T-helper 2 cell treated with Interferon-gamma antibody and Interleukin-4, amounts not matched to agents 100 ng/mL and 5 ng/mL, for 36 hours (primary cell): ENCODE measurements at regions not wholly inside any gene's neighbourhood (a gene's known extent, or its start where the extent isn't known, plus 50 kb on each side); places are given as distances from the start of the nearest gene placed in this dataset.

Experiments
- intact Hi-C: fragments of 100-400 bp; cut with micrococcal nuclease; formaldehyde crosslinking; loops from one replicate; pipeline ENCODE4 v1.15.1; 2023

GRCh38 chr18:27899893-27900292 is 277.0 kb downstream of the CDH2 start:
- intact Hi-C loops = no loop called here

- intact Hi-C loops = no loop called here
Observed at GRCh38 chr18:27894746-27895145, 282.2 kb downstream of the CDH2 start.

DNA sequence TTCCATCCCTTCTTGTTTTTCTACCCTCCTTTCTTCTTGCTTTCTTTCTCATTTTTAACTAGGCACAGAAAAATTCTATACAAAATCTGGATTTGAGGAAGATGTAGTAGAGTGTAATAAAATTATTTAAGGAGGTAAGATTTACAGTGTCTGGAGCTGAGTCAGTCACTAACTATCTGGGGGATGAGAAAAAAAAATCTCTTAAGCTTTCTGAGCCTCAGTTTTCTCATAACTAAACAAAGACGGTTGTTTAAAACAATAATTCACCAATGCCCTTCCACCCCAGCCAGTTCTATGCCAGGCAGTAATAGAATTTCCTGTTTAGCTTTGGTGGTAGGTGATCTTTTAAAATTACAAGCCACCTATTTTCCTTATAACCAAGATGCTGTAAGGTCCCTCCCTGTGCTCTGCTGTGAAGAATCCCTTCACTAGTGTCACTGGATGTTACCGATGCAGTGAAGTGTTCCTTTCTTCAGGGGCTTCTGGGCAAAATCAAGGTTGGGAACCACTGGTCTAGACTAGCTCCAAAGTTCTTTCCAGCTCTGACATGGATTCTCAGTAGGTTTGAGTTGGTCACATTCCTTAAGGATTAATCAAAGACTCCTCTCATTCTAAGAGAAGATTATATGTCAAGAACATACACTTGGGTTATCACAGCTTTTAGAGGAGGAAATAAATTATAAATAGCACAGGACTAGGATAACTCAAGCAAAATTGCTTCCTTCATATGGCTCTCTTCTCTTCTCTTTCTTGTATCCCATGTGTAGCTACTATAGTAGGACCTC is 289.0 kb downstream of the CDH2 start:
- intact Hi-C loops = no loop called here

GRCh38 chr18:27887287-27887686 is 289.6 kb downstream of the CDH2 start:
- intact Hi-C loops = no loop called here

DNA sequence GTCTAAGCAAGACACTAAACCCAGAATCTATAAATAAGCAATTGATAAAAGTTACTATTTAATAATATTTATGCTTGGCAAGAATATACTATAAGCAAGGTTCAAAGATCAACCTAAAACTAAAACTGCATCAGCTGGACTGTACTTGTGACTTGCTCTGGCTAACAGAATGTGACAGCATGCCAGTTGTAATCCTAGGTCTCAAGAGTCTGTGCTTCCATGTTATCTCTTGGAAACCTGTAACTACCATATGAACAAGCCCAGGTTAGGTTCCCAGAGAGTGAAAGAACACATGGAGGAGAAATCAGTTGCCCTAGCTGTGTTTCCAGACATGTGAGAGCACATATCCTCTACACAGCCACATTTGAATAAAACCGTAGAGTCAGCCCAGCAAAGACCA is 297.4 kb downstream of the CDH2 start:
- intact Hi-C loops = no loop called here

GRCh38 chr18:27871726-27872125 is 305.2 kb downstream of the CDH2 start:
- intact Hi-C loops = no loop called here

- intact Hi-C loops = no loop called here
Observed at GRCh38 chr18:27869735-27870134, 307.2 kb downstream of the CDH2 start.

GRCh38 chr18:27865431-27865830 is 311.5 kb downstream of the CDH2 start:
- intact Hi-C loops = no loop called here

GRCh38 chr18:27863780-27864430 is 313.0 kb downstream of the CDH2 start:
- intact Hi-C loops = no loop called here

DNA sequence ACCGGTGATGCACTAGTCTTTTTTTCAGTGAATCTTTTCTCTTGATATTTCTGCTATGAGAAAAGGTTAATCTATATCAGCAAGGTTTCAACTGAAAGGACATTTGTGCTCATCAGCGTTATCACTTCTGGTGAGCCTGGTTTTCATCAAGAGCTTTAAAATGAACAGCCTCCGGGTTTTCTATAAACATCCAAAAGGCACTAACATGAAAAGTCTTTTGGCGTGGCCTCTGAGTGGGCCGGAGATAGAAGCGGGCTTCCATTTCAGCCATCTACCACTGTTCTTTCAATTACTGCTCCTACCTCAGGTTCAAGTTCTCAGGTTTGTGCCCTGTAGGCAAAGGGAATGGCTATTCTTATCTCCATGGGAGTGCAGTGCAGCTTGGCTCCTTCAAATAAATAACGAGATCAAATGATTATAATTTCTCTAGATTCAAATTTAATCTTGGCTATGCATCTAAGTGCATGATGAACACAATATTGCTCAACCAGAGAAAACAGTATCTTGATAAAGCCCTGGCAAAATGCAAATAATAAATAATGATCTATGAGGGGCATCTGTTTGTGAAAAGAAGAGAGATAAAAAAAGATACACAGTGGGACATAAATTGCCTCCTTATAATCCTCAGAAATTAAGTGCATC is 314.8 kb downstream of the CDH2 start:
- intact Hi-C loops = no loop called here

DNA sequence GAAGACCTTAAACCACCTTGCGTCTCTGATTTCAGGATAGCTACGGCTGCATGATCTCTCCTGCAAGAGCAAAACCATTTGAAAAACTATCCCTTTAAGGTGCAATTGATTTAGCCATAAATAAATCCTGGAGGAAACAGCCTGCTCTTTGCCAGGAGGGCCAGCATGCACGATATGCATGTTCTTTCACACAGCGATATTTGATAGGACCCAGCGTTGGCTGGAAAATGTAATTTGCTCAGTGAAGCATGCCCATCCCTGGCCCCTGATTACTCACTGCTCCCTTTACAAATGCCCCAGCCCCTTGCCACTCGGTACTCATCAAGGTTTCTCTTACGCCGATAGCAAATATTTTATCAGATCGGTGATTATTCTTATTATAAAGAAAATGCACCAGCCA is 315.4 kb downstream of the CDH2 start:
- intact Hi-C loops = no loop called here

- intact Hi-C loops = no loop called here
Observed at GRCh38 chr18:27860701-27861107, 316.2 kb downstream of the CDH2 start.

DNA sequence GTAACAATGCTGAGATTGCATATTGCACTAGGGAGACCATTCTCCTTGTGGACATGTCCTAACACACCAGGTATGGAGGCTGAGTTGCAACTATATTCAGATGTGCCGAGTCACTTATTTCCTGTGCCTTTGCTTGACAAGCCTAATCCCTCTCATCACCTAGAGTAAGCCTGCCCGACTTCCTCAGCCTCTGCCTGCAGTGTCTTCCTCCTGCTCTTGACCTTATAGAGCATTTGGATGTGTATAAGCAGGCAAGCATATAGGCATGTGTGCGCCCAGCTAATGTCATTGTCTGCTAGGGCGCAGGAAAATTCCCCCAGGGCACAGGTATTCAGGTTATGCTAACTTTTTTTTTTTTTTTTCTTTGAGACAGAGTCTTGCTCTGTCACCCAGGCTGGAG is 316.9 kb downstream of the CDH2 start:
- intact Hi-C loops = no loop called here

- intact Hi-C loops = no loop called here
Observed at GRCh38 chr18:27856820-27857219, 320.1 kb downstream of the CDH2 start.

DNA sequence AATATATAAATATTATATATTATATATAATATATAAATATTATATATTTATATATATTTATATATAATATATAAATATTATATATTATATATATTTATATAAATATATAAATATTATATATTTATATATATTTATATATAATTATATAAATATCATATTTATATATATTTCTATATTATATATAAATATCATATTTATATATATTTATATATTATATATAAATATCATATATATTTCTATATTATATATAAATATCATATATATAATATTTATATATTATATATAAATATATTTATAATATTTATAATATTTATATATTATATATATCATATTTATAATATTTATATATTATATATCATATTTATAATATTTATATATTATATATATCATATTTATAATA is 321.4 kb downstream of the CDH2 start:
- intact Hi-C loops = no loop called here

- intact Hi-C loops = no loop called here
Observed at GRCh38 chr18:27854631-27855030, 322.3 kb downstream of the CDH2 start.

DNA sequence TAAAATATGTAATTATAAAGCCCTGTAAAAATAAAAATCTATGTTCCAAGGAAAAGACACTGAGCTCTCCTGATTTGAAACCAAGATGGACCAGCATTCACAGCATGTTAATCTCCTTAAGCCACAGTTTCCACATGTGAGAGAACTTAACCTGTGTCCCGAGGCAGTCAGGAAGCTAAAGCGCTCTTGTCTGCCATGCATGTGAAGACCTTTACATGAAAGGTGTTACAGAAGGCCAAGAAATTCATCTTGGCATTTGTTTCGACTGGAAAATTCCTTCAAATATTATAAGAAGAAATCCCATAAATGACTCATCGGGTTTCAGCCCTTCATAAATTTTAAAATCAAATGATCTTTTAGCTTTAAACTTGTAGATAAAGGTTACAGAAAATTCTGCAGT is 328.6 kb downstream of the CDH2 start:
- intact Hi-C loops = no loop called here

DNA sequence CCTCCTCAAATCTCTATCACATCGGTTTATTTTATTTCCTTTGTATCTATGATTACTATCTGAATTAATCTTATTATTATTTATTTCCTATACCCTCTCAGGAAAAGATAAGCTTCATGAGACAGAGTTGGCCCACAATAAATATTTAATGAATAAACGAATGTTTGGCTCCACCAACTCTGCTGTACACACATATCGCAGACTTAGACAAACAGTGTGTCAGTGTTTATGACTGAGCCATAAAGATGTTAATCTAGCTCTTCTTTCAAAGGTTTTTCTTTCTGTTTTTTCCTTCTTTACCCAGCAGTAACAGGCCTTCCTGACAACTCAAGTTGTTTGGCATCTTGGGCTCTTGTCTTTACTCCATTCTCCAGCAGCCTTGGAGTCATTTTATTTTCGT is 329.5 kb downstream of the CDH2 start:
- intact Hi-C loops = no loop called here

DNA sequence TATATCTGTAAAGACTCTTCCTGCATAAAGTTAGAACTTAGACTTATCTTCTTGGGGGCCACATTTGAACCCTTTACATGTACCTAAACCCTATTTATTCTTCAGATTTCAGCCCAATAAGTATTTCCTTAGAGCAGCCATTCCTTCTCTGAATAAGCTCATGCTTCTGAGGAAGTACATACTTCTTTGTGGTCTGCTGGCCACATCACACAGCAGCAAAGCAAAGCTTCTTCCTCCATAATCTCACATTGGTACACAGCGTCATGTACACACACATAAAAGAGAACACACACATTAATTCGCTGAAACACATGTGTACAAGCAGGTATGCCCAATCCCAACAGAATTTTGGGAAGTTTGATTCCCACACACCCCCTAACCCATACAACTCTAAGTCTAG is 331.0 kb downstream of the CDH2 start:
- intact Hi-C loops = no loop called here

DNA sequence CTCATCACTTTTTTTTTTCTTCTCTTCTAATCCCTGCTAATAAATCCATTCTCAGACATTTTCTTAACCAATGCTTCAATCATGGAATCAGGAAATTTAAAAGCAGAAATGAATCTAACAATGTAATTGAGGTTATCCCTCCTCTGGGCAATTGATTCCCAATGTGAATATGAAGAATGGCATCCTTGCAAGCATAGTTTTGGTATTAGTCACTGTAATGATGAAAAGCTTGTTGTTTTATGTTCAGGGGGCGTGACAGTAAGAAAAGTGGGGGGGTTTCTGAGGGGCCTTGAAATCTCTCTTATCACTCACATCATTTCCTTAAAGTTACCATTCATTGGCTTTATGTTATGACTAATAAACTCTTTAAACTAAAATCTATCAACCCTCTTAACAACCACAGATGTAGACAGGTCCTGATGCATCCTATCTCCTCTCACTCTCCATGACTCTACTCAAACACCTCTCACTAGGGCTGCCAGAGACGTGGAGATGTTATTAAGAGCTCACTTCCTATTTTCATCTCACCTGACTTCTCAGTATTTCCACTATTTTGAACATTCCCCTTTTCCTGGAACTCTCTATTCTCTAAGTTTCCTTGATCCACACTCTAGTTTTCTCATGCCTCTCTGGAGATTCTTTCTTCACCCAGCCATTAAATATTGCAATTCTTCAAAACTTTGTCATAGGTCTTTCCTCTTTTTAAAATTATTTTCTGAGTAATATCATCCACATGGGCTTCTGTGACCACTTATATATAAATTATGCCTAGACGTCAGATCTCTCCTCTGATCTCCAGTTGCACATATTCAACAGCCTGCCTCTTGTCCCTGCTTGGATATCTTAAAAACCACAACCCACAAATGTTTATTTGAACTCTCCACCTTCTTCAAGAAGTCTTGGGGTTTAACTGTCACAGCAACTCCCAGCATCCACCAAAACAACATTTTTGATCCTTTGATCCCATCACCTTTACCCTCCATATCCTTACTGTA is 332.9 kb downstream of the CDH2 start:
- intact Hi-C loops = no loop called here

DNA sequence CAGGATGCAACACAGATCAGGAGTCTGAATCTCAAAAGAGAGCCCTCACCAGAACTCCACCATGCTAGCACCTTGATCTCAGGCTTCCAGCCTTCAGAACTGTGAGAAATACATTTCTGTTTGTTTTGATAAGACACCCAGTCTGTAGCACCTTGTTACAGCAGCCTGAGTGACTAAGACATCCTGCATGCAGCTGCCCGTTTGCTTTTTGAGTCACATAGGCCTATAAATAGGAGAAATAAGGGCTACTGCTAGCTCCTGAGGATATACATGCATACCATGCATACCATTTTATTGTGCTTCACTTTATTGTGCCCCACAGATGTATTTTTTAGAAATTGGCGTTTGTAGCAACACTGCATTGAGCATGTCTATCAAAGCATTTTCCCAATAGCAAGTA is 337.8 kb downstream of the CDH2 start:
- intact Hi-C loops = no loop called here
